NT2/D1 (cell line): ENCODE measurements at regions not wholly inside any gene's neighbourhood (a gene's known extent, or its start where the extent isn't known, plus 50 kb on each side); places are given as distances from the start of the nearest gene placed in this dataset.

Experiments
- DNase-seq: peaks from one replicate; pipeline ENCODE4 v3.0.0-alpha.2; 2011; ENCODE audit warnings: low read depth, low spot score
- H3K27me3 ChIP-seq: 2 replicates; pipeline ENCODE4 v1.6.0; 2011; ENCODE audit warnings: mild to moderate bottlenecking; ENCODE audit not compliant: insufficient read length, insufficient read depth
- H3K36me3 ChIP-seq: 2 replicates; pipeline ENCODE4 v1.6.1; 2011; ENCODE audit warnings: mild to moderate bottlenecking, low read length, mixed read lengths; ENCODE audit not compliant: insufficient read depth, insufficient read length
- H3K4me1 ChIP-seq: 2 replicates; pipeline ENCODE4 v1.5.1; 2011; ENCODE audit not compliant: insufficient read depth, insufficient read length
- H3K4me3 ChIP-seq: 2 replicates; pipeline ENCODE4 v1.5.1; 2011; ENCODE audit warnings: low read depth; ENCODE audit not compliant: insufficient read length
- H3K9ac ChIP-seq: 2 replicates; pipeline ENCODE4 v1.6.0; 2011; ENCODE audit warnings: low read depth; ENCODE audit not compliant: insufficient read length
- H3K9me3 ChIP-seq: 2 replicates; pipeline ENCODE4 v1.5.1; 2011; ENCODE audit warnings: mild to moderate bottlenecking, low read length; ENCODE audit not compliant: insufficient read depth
- SUZ12 ChIP-seq: IDR thresholded peaks from 2 replicates; pipeline ENCODE4 v1.6.1; 2011; ENCODE audit not compliant: insufficient read length, insufficient read depth; ENCODE audit errors: extremely low read depth
- YY1 ChIP-seq: IDR thresholded peaks from 2 replicates; pipeline ENCODE4 v1.6.1; 2011; ENCODE audit not compliant: insufficient read length, insufficient read depth
- ZNF274 ChIP-seq: IDR thresholded peaks from 2 replicates; pipeline ENCODE4 v1.6.1; 2011; ENCODE audit warnings: mild to moderate bottlenecking, low read depth, low read length

- no peaks in the 10 kb centered on the region for H3K36me3 ChIP-seq
- H3K27me3 ChIP-seq: no peaks in the 10 kb centered on the region
- no peak for DNase-seq
- TF ChIP-seq ZNF274: no peak
- no peak for TF ChIP-seq SUZ12
- no peak for TF ChIP-seq YY1
- no peak overlapping the region for H3K4me3 ChIP-seq
- no peaks in the 10 kb centered on the region for H3K4me1 ChIP-seq
- no peaks in the 10 kb centered on the region for H3K9me3 ChIP-seq
- no peak overlapping the region for H3K9ac ChIP-seq
Observed at GRCh38 chr6:1094306-1094705, 217.6 kb upstream of the FOXQ1 start.

GRCh38 chr6:1091900-1092299 lies 220.0 kb upstream of the FOXQ1 start:
- H3K36me3 ChIP-seq: no peaks in the 10 kb centered on the region
- DNase-seq: no peak
- no peaks in the 10 kb centered on the region for H3K9me3 ChIP-seq
- TF ChIP-seq SUZ12: no peak
- TF ChIP-seq ZNF274: no peak
- no peak for TF ChIP-seq YY1
- H3K9ac ChIP-seq: no peak overlapping the region
- H3K4me1 ChIP-seq: no peaks in the 10 kb centered on the region
- H3K4me3 ChIP-seq: no peak overlapping the region
- no peaks in the 10 kb centered on the region for H3K27me3 ChIP-seq

GRCh38 chr6:1089859-1090258 lies 222.0 kb upstream of the FOXQ1 start:
- TF ChIP-seq SUZ12 (no peak), ZNF274 (no peak), YY1 (no peak)
- Histone ChIP-seq H3K36me3 (no peaks in the 10 kb centered on the region), H3K9me3 (no peaks in the 10 kb centered on the region), H3K27me3 (no peaks in the 10 kb centered on the region), H3K4me1 (no peaks in the 10 kb centered on the region), H3K4me3 (no peak overlapping the region), H3K9ac (no peak overlapping the region)
- DNase-seq: no peak

- Histone ChIP-seq H3K9me3 (no peaks in the 10 kb centered on the region), H3K4me1 (no peaks in the 10 kb centered on the region), H3K4me3 (no peak overlapping the region), H3K9ac (no peak overlapping the region), H3K36me3 (no peaks in the 10 kb centered on the region), H3K27me3 (no peaks in the 10 kb centered on the region)
- DNase-seq: no peak
- no peak for TF ChIP-seq YY1
Observed at GRCh38 chr6:1088492-1089001, 223.4 kb upstream of the FOXQ1 start.

GRCh38 chr6:1087154-1087843 lies 224.6 kb upstream of the FOXQ1 start:
- Histone ChIP-seq H3K9me3 (no peaks in the 10 kb centered on the region), H3K4me1 (no peaks in the 10 kb centered on the region), H3K9ac (no peak overlapping the region), H3K27me3 (no peaks in the 10 kb centered on the region), H3K4me3 (no peak overlapping the region), H3K36me3 (no peaks in the 10 kb centered on the region)
- no peak for DNase-seq
- TF ChIP-seq YY1 (no peak), ZNF274 (no peak), SUZ12 (no peak)

- H3K27me3 ChIP-seq: no peaks in the 10 kb centered on the region
- no peaks in the 10 kb centered on the region for H3K36me3 ChIP-seq
- no peak overlapping the region for H3K9ac ChIP-seq
- no peaks in the 10 kb centered on the region for H3K4me1 ChIP-seq
- TF ChIP-seq YY1 (no peak), SUZ12 (no peak), ZNF274 (no peak)
- H3K4me3 ChIP-seq: no peak overlapping the region
- no peaks in the 10 kb centered on the region for H3K9me3 ChIP-seq
- DNase-seq: no peak
Observed at GRCh38 chr6:1086446-1087153, 225.3 kb upstream of the FOXQ1 start.

- DNase-seq: no peak
- no peak overlapping the region for H3K9ac ChIP-seq
- H3K4me3 ChIP-seq: no peak overlapping the region
- no peaks in the 10 kb centered on the region for H3K9me3 ChIP-seq
- no peaks in the 10 kb centered on the region for H3K27me3 ChIP-seq
- TF ChIP-seq SUZ12 (no peak), YY1 (no peak), ZNF274 (no peak)
- no peaks in the 10 kb centered on the region for H3K4me1 ChIP-seq
- H3K36me3 ChIP-seq: no peaks in the 10 kb centered on the region
Observed at GRCh38 chr6:1082285-1082935, 229.5 kb upstream of the FOXQ1 start.
